ENCODE measurements at regions not wholly inside any gene's neighbourhood (a gene's known extent, or its start where the extent isn't known, plus 50 kb on each side); places are given as distances from the start of the nearest gene placed in this dataset.

GRCh38 chr2:120972286-120972685 is 236.6 kb downstream of the GLI2 start:
- Histone ChIP-seq H3K27me3 (ENCODE audit: control insufficient read depth in 2 of 2, insufficient read depth in 2 of 2, low read length in 2 of 2) (no peaks in the 10 kb centered on the region), H3K9me3 (replicated peaks; ENCODE audit: control insufficient read depth, insufficient read depth, low read length) (no peaks in the 10 kb centered on the region), H3K9me1 (replicated peaks; ENCODE audit: control insufficient read depth, extremely low read depth, insufficient read depth, low read length) (no peaks in the 10 kb centered on the region), H3K4me3 (replicated peaks in 1 of 3; ENCODE audit: insufficient read depth in 1 of 3, low read depth in 1 of 3, low read length in 3 of 3) (no peak overlapping the region), H4K20me1 (replicated peaks; ENCODE audit: control insufficient read depth, extremely low read depth, insufficient read depth, low read length) (no peaks in the 10 kb centered on the region), H3K27ac (ENCODE audit: insufficient read depth, low read depth, low read length) (no peak overlapping the region), H3K4me2 (ENCODE audit: insufficient read depth, low read length) (no peak overlapping the region), H2AFZ (ENCODE audit: low read depth, low read length) (no peak overlapping the region), H3K36me3 (ENCODE audit: control insufficient read depth in 2 of 2, extremely low read depth in 1 of 2, insufficient read depth in 2 of 2, low read length in 2 of 2) (no peaks in the 10 kb centered on the region), H3K4me1 (ENCODE audit: control insufficient read depth, extremely low read depth, insufficient read depth, low read length) (no peaks in the 10 kb centered on the region), H3K79me2 (ENCODE audit: control insufficient read depth, insufficient read depth, low read length) (no peaks in the 10 kb centered on the region), H3K9ac (replicated peaks; ENCODE audit: extremely low read depth, insufficient read depth, low read length) (no peak overlapping the region)
- dilution Hi-C loops (cut with MboI; ENCODE audit: extremely low pct_ligation_motif_present, low sequenced_read_pairs) (no loop called here), intact Hi-C loops (cut with micrococcal nuclease) (no loop called here)
- no TSS peak for BruUV-seq (replicated peaks)
- DNase-seq (ENCODE audit: low read depth, low spot score) (no peak), FAIRE-seq (no peak)
- POLR2A ChIA-PET = no interaction called here
- CTCF ChIA-PET = no interaction called here
- no peak for TF ChIP-seq FOS (IDR thresholded peaks at IDR 0.05; ENCODE audit: borderline replicate concordance, insufficient read depth, low read length)
- TF ChIP-seq MYC (IDR thresholded peaks at IDR 0.05; ENCODE audit: low read depth, low read length) = no peak
- no peak for TF ChIP-seq MAX (IDR thresholded peaks at IDR 0.05; ENCODE audit: insufficient read depth, insufficient read length)
- no peak for TF ChIP-seq EZH2 (IDR thresholded peaks at IDR 0.05; ENCODE audit: borderline replicate concordance, low read depth, low read length, severe bottlenecking)
- TF ChIP-seq POLR2AphosphoS5 (IDR thresholded peaks at IDR 0.05; ENCODE audit: insufficient read depth, low read depth, low read length) = no peak
- no peak for TF ChIP-seq JUN (IDR thresholded peaks at IDR 0.05; ENCODE audit: borderline replicate concordance, insufficient read depth, insufficient read length, low read depth)
- TF ChIP-seq POLR2A (IDR thresholded peaks at IDR 0.05; ENCODE audit: low read depth, low read length) = no peak
- TF ChIP-seq GATA2 (IDR thresholded peaks at IDR 0.05; ENCODE audit: insufficient read depth, insufficient read length, low read depth, low read length) = no peak

- no peak for DNase-seq (ENCODE audit: low read depth, low spot score)
- no peak for FAIRE-seq
- no peak overlapping the region for H3K27ac ChIP-seq (ENCODE audit: insufficient read depth, low read depth, low read length)
- H2AFZ ChIP-seq (ENCODE audit: low read depth, low read length) = no peak overlapping the region
- CTCF ChIA-PET = no interaction called here
- H3K4me1 ChIP-seq (ENCODE audit: control insufficient read depth, extremely low read depth, insufficient read depth, low read length) = no peaks in the 10 kb centered on the region
- POLR2A ChIA-PET = no interaction called here
- H3K9ac ChIP-seq (replicated peaks; ENCODE audit: extremely low read depth, insufficient read depth, low read length) = no peak overlapping the region
- H3K4me3 ChIP-seq (replicated peaks in 1 of 3; ENCODE audit: insufficient read depth in 1 of 3, low read depth in 1 of 3, low read length in 3 of 3) = no peak overlapping the region
- no peaks in the 10 kb centered on the region for H3K27me3 ChIP-seq (ENCODE audit: control insufficient read depth in 2 of 2, insufficient read depth in 2 of 2, low read length in 2 of 2)
- no peaks in the 10 kb centered on the region for H3K9me1 ChIP-seq (replicated peaks; ENCODE audit: control insufficient read depth, extremely low read depth, insufficient read depth, low read length)
- no peaks in the 10 kb centered on the region for H4K20me1 ChIP-seq (replicated peaks; ENCODE audit: control insufficient read depth, extremely low read depth, insufficient read depth, low read length)
- no peaks in the 10 kb centered on the region for H3K79me2 ChIP-seq (ENCODE audit: control insufficient read depth, insufficient read depth, low read length)
- no TSS peak for BruUV-seq (replicated peaks)
- H3K9me3 ChIP-seq (replicated peaks; ENCODE audit: control insufficient read depth, insufficient read depth, low read length) = no peaks in the 10 kb centered on the region
- intact Hi-C loops (cut with micrococcal nuclease) (no loop called here), dilution Hi-C loops (cut with MboI; ENCODE audit: extremely low pct_ligation_motif_present, low sequenced_read_pairs) (no loop called here)
- H3K36me3 ChIP-seq (ENCODE audit: control insufficient read depth in 2 of 2, extremely low read depth in 1 of 2, insufficient read depth in 2 of 2, low read length in 2 of 2) = no peaks in the 10 kb centered on the region
- H3K4me2 ChIP-seq (ENCODE audit: insufficient read depth, low read length) = no peak overlapping the region
- TF ChIP-seq EZH2 (IDR thresholded peaks at IDR 0.05; ENCODE audit: borderline replicate concordance, low read depth, low read length, severe bottlenecking) = no peak
- TF ChIP-seq CTCF (IDR thresholded peaks at IDR 0.05; ENCODE audit: extremely low read depth in 1 of 2, insufficient read depth in 1 of 2, low read depth in 1 of 2, low read length in 2 of 2) = no peak
- TF ChIP-seq POLR2AphosphoS5 (IDR thresholded peaks at IDR 0.05; ENCODE audit: insufficient read depth, low read depth, low read length) = no peak
- TF ChIP-seq JUN (IDR thresholded peaks at IDR 0.05; ENCODE audit: borderline replicate concordance, insufficient read depth, insufficient read length, low read depth) = no peak
- no peak for TF ChIP-seq MYC (IDR thresholded peaks at IDR 0.05; ENCODE audit: low read depth, low read length)
Measured at GRCh38 chr2:120973196-120973595, 237.5 kb downstream of the GLI2 start.
